ENCODE measurements at regions not wholly inside any gene's neighbourhood (a gene's known extent, or its start where the extent isn't known, plus 50 kb on each side); places are given as distances from the start of the nearest gene placed in this dataset.
"Not testable (repeated sequence)": the region's sequence is repeated elsewhere in the genome, so short reads cannot be mapped to it uniquely, and the experiment has no call there.

- no peak for DNase-seq
These were observed 684.4 kb downstream of the IRS1 start for GRCh38 chr2:226115102-226115831.

GRCh38 chr2:226114436-226114835 is 685.2 kb downstream of the IRS1 start:
- no peak for DNase-seq

- DNase-seq, result no peak
These were observed 699.6 kb downstream of the NYAP2 start for GRCh38 chr2:226098861-226099745.

GRCh38 chr2:226095058-226095457 is 695.5 kb downstream of the NYAP2 start:
- no peak for DNase-seq

- no peak for DNase-seq
These were observed 693.9 kb downstream of the NYAP2 start for GRCh38 chr2:226093364-226093763.

- no peak for DNase-seq
These were observed 688.8 kb downstream of the NYAP2 start for GRCh38 chr2:226088366-226088674.

- no peak for DNase-seq
These were observed 688.2 kb downstream of the NYAP2 start for GRCh38 chr2:226087505-226088365.

- no peak for DNase-seq
These were observed 687.5 kb downstream of the NYAP2 start for GRCh38 chr2:226087051-226087450.

- DNase-seq, result no peak
These were observed 686.7 kb downstream of the NYAP2 start for GRCh38 chr2:226086190-226086589.

- not testable (repeated sequence) for DNase-seq
These were observed 685.9 kb downstream of the NYAP2 start for GRCh38 chr2:226085425-226085824.

- no peak for DNase-seq
These were observed 680.8 kb downstream of the NYAP2 start for GRCh38 chr2:226080334-226080733.

GRCh38 chr2:226079671-226080181 is 680.2 kb downstream of the NYAP2 start:
- DNase-seq, result no peak

GRCh38 chr2:226079196-226079595 is 679.7 kb downstream of the NYAP2 start:
- DNase-seq, result no peak

- DNase-seq, result no peak
These were observed 679.2 kb downstream of the NYAP2 start for GRCh38 chr2:226078666-226079065.

GRCh38 chr2:226077841-226078240 is 678.3 kb downstream of the NYAP2 start:
- no peak for DNase-seq

GRCh38 chr2:226077031-226077430 is 677.5 kb downstream of the NYAP2 start:
- DNase-seq, result no peak

GRCh38 chr2:226076529-226076928 is 677.0 kb downstream of the NYAP2 start:
- no peak for DNase-seq

- no peak for DNase-seq
These were observed 674.9 kb downstream of the NYAP2 start for GRCh38 chr2:226074391-226074790.

GRCh38 chr2:226073496-226074160 is 674.1 kb downstream of the NYAP2 start:
- no peak for DNase-seq

GRCh38 chr2:226066873-226067272 is 667.4 kb downstream of the NYAP2 start:
- no peak for DNase-seq

- no peak for DNase-seq
These were observed 666.9 kb downstream of the NYAP2 start for GRCh38 chr2:226066391-226066790.

GRCh38 chr2:226064932-226065570 is 665.5 kb downstream of the NYAP2 start:
- DNase-seq, result no peak
